LNCAP (cell line): ENCODE measurements at regions not wholly inside any gene's neighbourhood (a gene's known extent, or its start where the extent isn't known, plus 50 kb on each side); places are given as distances from the start of the nearest gene placed in this dataset.

Experiments
- TF ChIP-seq, protein P1 (sequence below): fragments of 450-650 bp; IDR thresholded peaks from 2 replicates; pipeline ENCODE4 v1.5.1; 2017; ENCODE audit warnings: mild to moderate bottlenecking

DNA sequence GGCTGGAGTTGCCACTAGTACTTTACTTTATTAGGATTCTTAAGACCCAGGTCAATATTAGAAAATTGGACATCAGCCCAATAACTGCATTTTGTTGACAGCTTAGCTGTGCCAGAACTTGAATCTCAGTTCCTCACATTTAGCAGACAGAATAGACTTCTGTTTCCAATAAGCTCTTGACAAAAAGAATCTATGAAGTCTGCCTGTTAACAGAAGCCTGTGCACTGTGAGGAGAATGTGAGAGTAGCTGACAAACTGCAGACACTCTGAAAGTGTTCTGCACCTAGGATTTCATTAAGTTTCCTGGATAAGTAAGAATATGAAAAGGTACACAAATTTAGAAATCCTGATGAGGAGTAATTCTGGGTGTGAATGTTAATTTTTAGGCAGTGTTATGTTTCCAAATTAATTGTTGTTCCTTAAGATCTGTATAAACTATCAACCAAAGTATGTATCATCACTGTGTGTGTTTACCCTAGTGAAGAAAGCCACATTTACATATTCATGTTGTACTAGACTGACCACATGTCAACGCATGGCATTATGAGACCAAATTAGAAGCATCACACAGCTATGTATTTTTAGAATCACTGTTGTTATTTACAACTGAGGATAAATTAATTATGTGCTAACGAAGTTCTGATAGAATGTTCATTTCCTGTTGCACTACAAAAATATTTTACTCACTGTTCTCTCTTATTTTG is 756.4 kb upstream of the IGFBP7 start:
- TF ChIP-seq, protein P1, sequence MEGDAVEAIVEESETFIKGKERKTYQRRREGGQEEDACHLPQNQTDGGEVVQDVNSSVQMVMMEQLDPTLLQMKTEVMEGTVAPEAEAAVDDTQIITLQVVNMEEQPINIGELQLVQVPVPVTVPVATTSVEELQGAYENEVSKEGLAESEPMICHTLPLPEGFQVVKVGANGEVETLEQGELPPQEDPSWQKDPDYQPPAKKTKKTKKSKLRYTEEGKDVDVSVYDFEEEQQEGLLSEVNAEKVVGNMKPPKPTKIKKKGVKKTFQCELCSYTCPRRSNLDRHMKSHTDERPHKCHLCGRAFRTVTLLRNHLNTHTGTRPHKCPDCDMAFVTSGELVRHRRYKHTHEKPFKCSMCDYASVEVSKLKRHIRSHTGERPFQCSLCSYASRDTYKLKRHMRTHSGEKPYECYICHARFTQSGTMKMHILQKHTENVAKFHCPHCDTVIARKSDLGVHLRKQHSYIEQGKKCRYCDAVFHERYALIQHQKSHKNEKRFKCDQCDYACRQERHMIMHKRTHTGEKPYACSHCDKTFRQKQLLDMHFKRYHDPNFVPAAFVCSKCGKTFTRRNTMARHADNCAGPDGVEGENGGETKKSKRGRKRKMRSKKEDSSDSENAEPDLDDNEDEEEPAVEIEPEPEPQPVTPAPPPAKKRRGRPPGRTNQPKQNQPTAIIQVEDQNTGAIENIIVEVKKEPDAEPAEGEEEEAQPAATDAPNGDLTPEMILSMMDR = no peak

DNA sequence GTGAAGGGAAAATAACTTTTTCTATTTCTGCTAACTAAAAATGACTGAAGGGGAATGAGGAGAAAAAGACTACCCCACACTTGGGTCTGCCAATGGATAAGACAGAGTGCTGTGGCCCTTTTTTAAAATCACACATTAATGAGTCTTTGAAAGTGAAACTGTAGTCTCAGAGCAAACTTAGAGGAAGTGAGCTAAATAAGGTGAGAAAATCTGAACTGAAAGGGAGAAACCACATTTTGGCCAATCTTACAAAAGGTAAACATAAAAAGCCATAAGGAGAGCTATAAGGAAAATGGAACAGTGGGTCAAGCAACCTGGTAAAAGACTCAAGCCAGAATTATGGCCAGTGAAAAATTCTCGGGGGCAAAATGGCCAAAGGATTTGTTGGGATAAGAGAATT is 755.1 kb upstream of the IGFBP7 start:
- TF ChIP-seq, protein P1 = no peak

- TF ChIP-seq, protein P1 = no peak
Measured at GRCh38 chr4:57854748-57855147, 744.6 kb upstream of the IGFBP7 start.

- TF ChIP-seq, protein P1 = no peak
Measured at GRCh38 chr4:57850141-57850540, 740.0 kb upstream of the IGFBP7 start.

DNA sequence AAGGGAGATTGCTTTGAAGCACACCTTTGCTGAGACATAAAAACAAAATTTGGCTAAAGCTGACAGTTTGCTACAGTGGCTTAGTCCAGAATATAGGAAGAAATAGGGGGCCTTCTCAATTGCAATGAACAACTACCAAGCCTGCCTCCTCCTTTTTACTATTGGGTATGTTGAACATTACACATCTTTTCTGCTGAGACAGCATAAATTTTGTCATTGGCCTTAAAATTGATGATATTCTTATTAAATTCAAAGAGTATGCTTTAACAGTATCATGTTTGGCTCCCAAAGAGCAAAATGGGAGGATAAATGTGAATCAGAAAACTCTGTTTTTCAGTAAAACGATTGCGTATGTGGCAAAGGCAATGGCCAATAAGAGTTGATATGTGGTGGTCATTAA is 721.9 kb upstream of the IGFBP7 start:
- TF ChIP-seq, protein P1 = no peak

GRCh38 chr4:57789666-57790065 is 679.5 kb upstream of the IGFBP7 start:
- TF ChIP-seq, protein P1 = no peak

DNA sequence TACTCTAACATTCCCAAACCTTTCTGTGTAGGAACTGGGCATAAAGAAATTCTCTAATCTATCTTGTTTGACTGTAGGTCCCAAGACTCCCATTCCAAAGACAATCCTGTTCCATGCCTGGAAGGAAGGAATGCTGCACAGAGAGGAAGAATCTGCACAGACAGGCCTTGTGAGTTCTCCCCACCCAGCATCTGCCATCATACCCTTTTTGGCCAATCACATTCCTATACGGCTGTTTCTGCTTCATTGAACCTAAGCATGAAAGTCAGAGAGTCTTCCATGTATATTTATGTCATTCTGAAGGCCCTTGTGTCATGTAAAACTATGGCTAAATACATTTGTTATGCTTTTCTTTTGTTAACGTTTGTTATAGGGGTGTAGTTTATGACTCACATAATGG is 667.7 kb upstream of the IGFBP7 start:
- TF ChIP-seq, protein P1 = no peak

DNA sequence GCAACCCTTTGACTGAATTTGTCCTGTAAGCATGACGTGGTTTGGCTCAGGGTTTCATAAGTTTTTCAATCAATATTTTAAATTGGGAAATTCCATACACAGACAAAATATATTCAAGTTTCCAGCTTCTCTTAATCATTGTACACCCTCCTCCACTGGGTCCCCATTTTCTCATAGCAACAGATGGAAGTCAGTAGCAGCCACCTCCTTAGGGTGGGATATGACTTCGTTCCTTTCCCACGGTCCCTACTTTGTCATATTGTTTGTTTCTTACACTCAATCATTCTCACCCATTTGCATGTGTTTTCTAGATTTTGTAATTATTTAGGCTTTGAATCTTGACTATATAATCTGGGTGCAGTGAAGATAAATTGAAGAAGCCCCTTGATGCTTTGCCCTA is 664.5 kb upstream of the IGFBP7 start:
- TF ChIP-seq, protein P1 = no peak
